ENCODE measurements at regions not wholly inside any gene's neighbourhood (a gene's known extent, or its start where the extent isn't known, plus 50 kb on each side); places are given as distances from the start of the nearest gene placed in this dataset.

DNA sequence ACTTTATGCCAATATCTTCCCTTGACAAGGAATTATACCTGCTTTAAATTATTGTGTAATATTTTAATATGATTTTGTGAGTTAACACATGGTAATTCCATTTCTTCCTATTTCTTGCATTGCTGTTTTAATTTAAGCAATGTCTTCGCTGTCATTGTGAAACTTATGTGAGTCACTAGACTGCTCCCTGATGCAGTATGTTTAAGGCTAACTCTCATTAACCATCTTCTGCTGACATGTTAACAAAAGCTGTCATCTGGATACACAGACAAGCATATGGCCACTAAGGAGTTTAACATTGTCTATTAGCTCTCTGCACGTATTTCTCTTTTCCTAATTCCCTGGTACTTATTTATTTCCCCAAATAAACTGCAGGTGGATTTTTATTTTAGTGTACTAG lies 980.8 kb upstream of the CTNND2 start:
- Histone ChIP-seq H3K27ac (ENCODE audit: low read depth) (no peak overlapping the region), H3K36me3 (ENCODE audit: insufficient read depth) (no peaks in the 10 kb centered on the region), H3K9me2 (ENCODE audit: insufficient read depth) (no peaks in the 10 kb centered on the region), H3K4me1 (ENCODE audit: insufficient read depth) (no peaks in the 10 kb centered on the region), H3K27me3 (ENCODE audit: insufficient read depth) (no peaks in the 10 kb centered on the region), H3K4me2 (no peak overlapping the region), H3F3A (replicated peaks; ENCODE audit: low read depth) (no peaks in the 10 kb centered on the region), H3K4me3 (no peak overlapping the region), H2AFZ (no peak overlapping the region), H3K79me2 (replicated peaks; ENCODE audit: insufficient read depth) (no peaks in the 10 kb centered on the region), H4K20me1 (replicated peaks; ENCODE audit: insufficient read depth) (no peaks in the 10 kb centered on the region)
- no peaks in the 10 kb centered on the region for H3K9me3 Mint-ChIP-seq
- no peaks in the 10 kb centered on the region for H3K27me3 Mint-ChIP-seq (ENCODE audit: insufficient read depth, low read depth, poor library complexity)
- DNase-seq (ENCODE audit: low spot score) (no peak), ATAC-seq (no peak)
- TF ChIP-seq ZNF114 (CRISPR knock-in tag; IDR thresholded peaks at IDR 0.05): no peak
- TF ChIP-seq EZH2phosphoT487 (IDR thresholded peaks at IDR 0.05; ENCODE audit: unreplicated experiment): no peak
- TF ChIP-seq JUNB (IDR thresholded peaks at IDR 0.05; ENCODE audit: unreplicated experiment): no peak
- TF ChIP-seq, protein P1, sequence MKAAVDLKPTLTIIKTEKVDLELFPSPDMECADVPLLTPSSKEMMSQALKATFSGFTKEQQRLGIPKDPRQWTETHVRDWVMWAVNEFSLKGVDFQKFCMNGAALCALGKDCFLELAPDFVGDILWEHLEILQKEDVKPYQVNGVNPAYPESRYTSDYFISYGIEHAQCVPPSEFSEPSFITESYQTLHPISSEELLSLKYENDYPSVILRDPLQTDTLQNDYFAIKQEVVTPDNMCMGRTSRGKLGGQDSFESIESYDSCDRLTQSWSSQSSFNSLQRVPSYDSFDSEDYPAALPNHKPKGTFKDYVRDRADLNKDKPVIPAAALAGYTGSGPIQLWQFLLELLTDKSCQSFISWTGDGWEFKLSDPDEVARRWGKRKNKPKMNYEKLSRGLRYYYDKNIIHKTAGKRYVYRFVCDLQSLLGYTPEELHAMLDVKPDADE (IDR thresholded peaks at IDR 0.05): no peak
- no peak for TF ChIP-seq CTCF (conservative IDR thresholded peaks at IDR 0.05; ENCODE audit: low read depth in 2 of 2)
- no peak for TF ChIP-seq POLR2AphosphoS5 (IDR thresholded peaks at IDR 0.05; ENCODE audit: low read depth)
- TF ChIP-seq ZNF462 (CRISPR knock-in tag; IDR thresholded peaks at IDR 0.05): no peak
- TF ChIP-seq CREB1 (CRISPR knock-in tag; IDR thresholded peaks at IDR 0.05; ENCODE audit: low read depth): no peak
- TF ChIP-seq, protein P2, sequence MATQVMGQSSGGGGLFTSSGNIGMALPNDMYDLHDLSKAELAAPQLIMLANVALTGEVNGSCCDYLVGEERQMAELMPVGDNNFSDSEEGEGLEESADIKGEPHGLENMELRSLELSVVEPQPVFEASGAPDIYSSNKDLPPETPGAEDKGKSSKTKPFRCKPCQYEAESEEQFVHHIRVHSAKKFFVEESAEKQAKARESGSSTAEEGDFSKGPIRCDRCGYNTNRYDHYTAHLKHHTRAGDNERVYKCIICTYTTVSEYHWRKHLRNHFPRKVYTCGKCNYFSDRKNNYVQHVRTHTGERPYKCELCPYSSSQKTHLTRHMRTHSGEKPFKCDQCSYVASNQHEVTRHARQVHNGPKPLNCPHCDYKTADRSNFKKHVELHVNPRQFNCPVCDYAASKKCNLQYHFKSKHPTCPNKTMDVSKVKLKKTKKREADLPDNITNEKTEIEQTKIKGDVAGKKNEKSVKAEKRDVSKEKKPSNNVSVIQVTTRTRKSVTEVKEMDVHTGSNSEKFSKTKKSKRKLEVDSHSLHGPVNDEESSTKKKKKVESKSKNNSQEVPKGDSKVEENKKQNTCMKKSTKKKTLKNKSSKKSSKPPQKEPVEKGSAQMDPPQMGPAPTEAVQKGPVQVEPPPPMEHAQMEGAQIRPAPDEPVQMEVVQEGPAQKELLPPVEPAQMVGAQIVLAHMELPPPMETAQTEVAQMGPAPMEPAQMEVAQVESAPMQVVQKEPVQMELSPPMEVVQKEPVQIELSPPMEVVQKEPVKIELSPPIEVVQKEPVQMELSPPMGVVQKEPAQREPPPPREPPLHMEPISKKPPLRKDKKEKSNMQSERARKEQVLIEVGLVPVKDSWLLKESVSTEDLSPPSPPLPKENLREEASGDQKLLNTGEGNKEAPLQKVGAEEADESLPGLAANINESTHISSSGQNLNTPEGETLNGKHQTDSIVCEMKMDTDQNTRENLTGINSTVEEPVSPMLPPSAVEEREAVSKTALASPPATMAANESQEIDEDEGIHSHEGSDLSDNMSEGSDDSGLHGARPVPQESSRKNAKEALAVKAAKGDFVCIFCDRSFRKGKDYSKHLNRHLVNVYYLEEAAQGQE (IDR thresholded peaks at IDR 0.05; ENCODE audit: unreplicated experiment): no peak
- TF ChIP-seq ZNF331 (CRISPR knock-in tag; IDR thresholded peaks at IDR 0.05; ENCODE audit: low read depth): no peak
- no peak for TF ChIP-seq STAT1 (IDR thresholded peaks at IDR 0.05; ENCODE audit: unreplicated experiment)
- TF ChIP-seq EZH2 (IDR thresholded peaks at IDR 0.05; ENCODE audit: low read depth, unreplicated experiment): no peak
- no peak for TF ChIP-seq NANOG (IDR thresholded peaks at IDR 0.05; ENCODE audit: borderline replicate concordance)
- H3K4me3 Mint-ChIP-seq: no peak overlapping the region
- H3K4me1 Mint-ChIP-seq: peaks cover 10% of the 10 kb centered on the region
- no peaks in the 10 kb centered on the region for H3K36me3 Mint-ChIP-seq (ENCODE audit: low read depth)
- no peak overlapping the region for H3K27ac Mint-ChIP-seq

Data from GM23338 (cell line).